ENCODE measurements at regions not wholly inside any gene's neighbourhood (a gene's known extent, or its start where the extent isn't known, plus 50 kb on each side); places are given as distances from the start of the nearest gene placed in this dataset.
A peak's percentile ranks its signal among the peaks of the same experiment; 100 is the strongest.
"Not testable (repeated sequence)": the region's sequence is repeated elsewhere in the genome, so short reads cannot be mapped to it uniquely, and the experiment has no call there.

GRCh38 chr4:131595140-131595539, 1554.0 kb upstream of the PCDH10 start:
- no peak for DNase-seq

- DNase-seq, result no peak
These were observed 1545.4 kb upstream of the PCDH10 start for GRCh38 chr4:131603705-131604104.

- DNase-seq, result no peak
These were observed 1540.1 kb upstream of the PCDH10 start for GRCh38 chr4:131609039-131609438.

- DNase-seq, result not testable (repeated sequence)
These were observed 1538.6 kb upstream of the PCDH10 start for GRCh38 chr4:131610517-131610916.

GRCh38 chr4:131613086-131613823, 1535.8 kb upstream of the PCDH10 start:
- no peak for DNase-seq

- DNase-seq, result no peak
These were observed 1535.3 kb upstream of the PCDH10 start for GRCh38 chr4:131613824-131614216.

GRCh38 chr4:131632877-131633276, 1516.2 kb upstream of the PCDH10 start:
- no peak for DNase-seq

GRCh38 chr4:131635191-131635590, 1513.9 kb upstream of the PCDH10 start:
- no peak for DNase-seq

GRCh38 chr4:131638781-131639180, 1510.3 kb upstream of the PCDH10 start:
- no peak for DNase-seq

- no peak for DNase-seq
These were observed 1504.5 kb upstream of the PCDH10 start for GRCh38 chr4:131644619-131645018.

- DNase-seq, result no peak
These were observed 1499.9 kb upstream of the PCDH10 start for GRCh38 chr4:131649227-131649626.

- DNase-seq, result no peak
These were observed 1498.1 kb upstream of the PCDH10 start for GRCh38 chr4:131650951-131651350.

GRCh38 chr4:131683314-131683713, 1465.8 kb upstream of the PCDH10 start:
- DNase-seq, result not testable (repeated sequence)

- DNase-seq, result no peak
These were observed 1427.2 kb upstream of the PCDH10 start for GRCh38 chr4:131721883-131722282.

- DNase-seq, result not testable (repeated sequence)
These were observed 1426.0 kb upstream of the PCDH10 start for GRCh38 chr4:131723069-131723468.

GRCh38 chr4:131724847-131725246, 1424.2 kb upstream of the PCDH10 start:
- DNase-seq, result peak in 2 of 4 experiments; percentile 1 to 26

- DNase-seq, result not testable (repeated sequence)
These were observed 1423.6 kb upstream of the PCDH10 start for GRCh38 chr4:131725521-131725920.

GRCh38 chr4:131726940-131727339, 1422.2 kb upstream of the PCDH10 start:
- DNase-seq, result not testable (repeated sequence)

- DNase-seq, result not testable (repeated sequence)
These were observed 1421.7 kb upstream of the PCDH10 start for GRCh38 chr4:131727418-131727817.

- DNase-seq, result not testable (repeated sequence)
These were observed 1419.9 kb upstream of the PCDH10 start for GRCh38 chr4:131729205-131729604.

GRCh38 chr4:131729716-131730398, 1419.2 kb upstream of the PCDH10 start:
- DNase-seq, result not testable (repeated sequence)

GRCh38 chr4:131730574-131730973, 1418.5 kb upstream of the PCDH10 start:
- DNase-seq, result not testable (repeated sequence)

GRCh38 chr4:131732034-131732630, 1417.0 kb upstream of the PCDH10 start:
- DNase-seq, result peak in 1 of 4 experiments; percentile 2

GRCh38 chr4:131734321-131734720, 1414.8 kb upstream of the PCDH10 start:
- not testable (repeated sequence) for DNase-seq

Data from activated CD4-positive, CD25-positive, alpha-beta regulatory T cell (primary cell).